Keratinocyte (primary cell): ENCODE measurements at regions not wholly inside any gene's neighbourhood (a gene's known extent, or its start where the extent isn't known, plus 50 kb on each side); places are given as distances from the start of the nearest gene placed in this dataset.
A peak's percentile ranks its signal among the peaks of the same experiment; 100 is the strongest.

Source experiments
- DNase-seq: peaks from one replicate; pipeline ENCODE4 v3.0.0-alpha.2; 2011; ENCODE audit warnings: low read depth, missing footprints, low spot score
- FAIRE-seq: peaks from 2 replicates; lab custom pipeline; 2011; peaks lifted over from hg19 to GRCh38; lab: Jason Lieb, UNC
- H2AFZ ChIP-seq: 2 replicates; pipeline ENCODE4 v1.6.0; 2012; ENCODE audit warnings: low read length, control low read depth, inconsistent platforms; ENCODE audit not compliant: control insufficient read depth
- H3K27ac ChIP-seq: 2 replicates; pipeline ENCODE4 v1.5.1; 2011; ENCODE audit warnings: low read length; ENCODE audit not compliant: control insufficient read depth, insufficient read depth
- H3K27me3 ChIP-seq: 3 replicates; pipeline ENCODE4 v1.6.0; 2011; ENCODE audit warnings: low read length; ENCODE audit not compliant: control insufficient read depth, insufficient read depth; ENCODE audit errors: extremely low read depth
- H3K36me3 ChIP-seq, 2 experiments: 2 replicates in 1 of 2; 3 replicates in 1 of 2; pipeline ENCODE4 v1.5.1; 2011; ENCODE audit warnings: low read length in 2 of 2, mild to moderate bottlenecking in 1 of 2; ENCODE audit not compliant: control insufficient read depth in 2 of 2, insufficient read depth in 2 of 2; ENCODE audit errors: extremely low read depth in 1 of 2
- H3K4me1 ChIP-seq: 3 replicates; pipeline ENCODE4 v1.5.1; 2011; ENCODE audit warnings: low read length; ENCODE audit not compliant: control insufficient read depth, insufficient read depth; ENCODE audit errors: extremely low read depth
- H3K4me2 ChIP-seq: 3 replicates; pipeline ENCODE4 v1.6.0; 2011; ENCODE audit warnings: low read depth, low read length; ENCODE audit not compliant: control insufficient read depth, insufficient read depth; ENCODE audit errors: extremely low read depth
- H3K4me3 ChIP-seq, 3 experiments: fragments of 200-600 bp in 1 of 3; sonication (generic) in 1 of 3; 2 replicates in 2 of 3; 3 replicates in 1 of 3; pipeline ENCODE4 v1.5.1; 2011 to 2016; ENCODE audit warnings: low read length in 3 of 3, mild to moderate bottlenecking in 3 of 3, control low read depth in 2 of 3, inconsistent platforms in 1 of 3, low read depth in 1 of 3, mixed read lengths in 1 of 3, mixed run types in 1 of 3, moderate library complexity in 1 of 3; ENCODE audit not compliant: control insufficient read depth in 2 of 3, insufficient read depth in 2 of 3; ENCODE audit errors: extremely low read depth in 1 of 3
- H3K79me2 ChIP-seq: 2 replicates; pipeline ENCODE4 v1.6.0; 2012; ENCODE audit warnings: low read length; ENCODE audit not compliant: control insufficient read depth, insufficient read depth
- H3K9ac ChIP-seq: 3 replicates; pipeline ENCODE4 v1.6.0; 2011; ENCODE audit warnings: low read length; ENCODE audit not compliant: control insufficient read depth, insufficient read depth; ENCODE audit errors: extremely low read depth
- H3K9me1 ChIP-seq: 3 replicates; pipeline ENCODE4 v1.6.0; 2011; ENCODE audit warnings: low read length; ENCODE audit not compliant: control insufficient read depth, insufficient read depth; ENCODE audit errors: extremely low read depth
- H3K9me3 ChIP-seq: 2 replicates; pipeline ENCODE4 v1.5.1; 2012; ENCODE audit warnings: low read depth, low read length; ENCODE audit not compliant: control insufficient read depth
- H4K20me1 ChIP-seq: 3 replicates; pipeline ENCODE4 v1.6.0; 2011; ENCODE audit warnings: low read length; ENCODE audit not compliant: control insufficient read depth, insufficient read depth; ENCODE audit errors: extremely low read depth
- CTCF ChIP-seq, 3 experiments: IDR thresholded peaks in 1 of 3; conservative IDR thresholded peaks in 1 of 3; optimal IDR thresholded peaks in 1 of 3; 2 replicates in 2 of 3; 3 replicates in 1 of 3; pipeline versions ENCODE3 to v1.5.1; 2011; ENCODE audit warnings: low read length in 3 of 3, mild to moderate bottlenecking in 3 of 3, moderate library complexity in 2 of 3, control low read depth in 1 of 3, inconsistent platforms in 1 of 3; ENCODE audit not compliant: insufficient read depth in 2 of 3; ENCODE audit errors: extremely low read depth in 1 of 3
- EZH2 ChIP-seq: IDR thresholded peaks from one replicate; pipeline ENCODE4 v1.6.1; 2012; ENCODE audit warnings: inconsistent platforms, mild to moderate bottlenecking, low read length, moderate library complexity
- dilution Hi-C: fragments of 300-500 bp; cut with MboI; formaldehyde crosslinking; loops from one replicate; pipeline ENCODE4 v1.7.0; 2020; ENCODE audit warnings: low sequenced_read_pairs; ENCODE audit not compliant: extremely low pct_ligation_motif_present

- H2AFZ ChIP-seq = no peak overlapping the region
- H4K20me1 ChIP-seq = no peaks in the 10 kb centered on the region
- FAIRE-seq (no peak), DNase-seq (no peak)
- H3K36me3 ChIP-seq = peaks cover 16 to 23% of the 10 kb centered on the region in 2 experiments
- no peaks in the 10 kb centered on the region for H3K9me3 ChIP-seq
- peaks cover 19% of the 10 kb centered on the region for H3K79me2 ChIP-seq
- no peak overlapping the region for H3K4me2 ChIP-seq
- no peak overlapping the region for H3K4me3 ChIP-seq
- no peak for TF ChIP-seq EZH2
- TF ChIP-seq CTCF (optimal IDR thresholded peaks at IDR 0.05 in 1 of 3, IDR thresholded peaks at IDR 0.05 in 1 of 3, conservative IDR thresholded peaks at IDR 0.05 in 1 of 3; ENCODE audit: extremely low read depth in 1 of 3, insufficient read depth in 2 of 3, low read length in 3 of 3) = no peak
- no peak overlapping the region for H3K9ac ChIP-seq
- dilution Hi-C loops = no loop called here
- H3K4me1 ChIP-seq = peaks cover 9% of the 10 kb centered on the region
- peaks cover 2% of the 10 kb centered on the region for H3K9me1 ChIP-seq
- H3K27me3 ChIP-seq = no peaks in the 10 kb centered on the region
- no peak overlapping the region for H3K27ac ChIP-seq
Observed at GRCh38 chr16:31712064-31712540, 161.5 kb upstream of the ZNF267 start.

- peak overlapping the region; percentile 90 to 95 (median 94) for H3K4me3 ChIP-seq
- peaks cover 19% of the 10 kb centered on the region for H3K79me2 ChIP-seq
- TF ChIP-seq CTCF (optimal IDR thresholded peaks at IDR 0.05 in 1 of 3, IDR thresholded peaks at IDR 0.05 in 1 of 3, conservative IDR thresholded peaks at IDR 0.05 in 1 of 3; ENCODE audit: extremely low read depth in 1 of 3, insufficient read depth in 2 of 3, low read length in 3 of 3) (no peak), EZH2 (no peak)
- no peaks in the 10 kb centered on the region for H3K9me3 ChIP-seq
- H3K9ac ChIP-seq = peak overlapping the region; percentile 97
- H2AFZ ChIP-seq = peak overlapping the region; percentile 91
- H4K20me1 ChIP-seq = no peaks in the 10 kb centered on the region
- peak; percentile 71 for DNase-seq
- no peaks in the 10 kb centered on the region for H3K27me3 ChIP-seq
- FAIRE-seq = peak; percentile 23
- peaks cover 6 to 17% of the 10 kb centered on the region in 2 experiments for H3K36me3 ChIP-seq
- H3K27ac ChIP-seq = peak overlapping the region; percentile 88
- dilution Hi-C loops = no loop called here
- H3K9me1 ChIP-seq = peaks cover 2% of the 10 kb centered on the region
- peaks cover 9% of the 10 kb centered on the region for H3K4me1 ChIP-seq
- peak overlapping the region; percentile 87 for H3K4me2 ChIP-seq
Observed at GRCh38 chr16:31713071-31713944, 160.3 kb upstream of the ZNF267 start.
